Activated naive CD4-positive, alpha-beta T cell treated with anti-CD3 and anti-CD28 coated beads for 36 hours (primary cell): ENCODE measurements at regions not wholly inside any gene's neighbourhood (a gene's known extent, or its start where the extent isn't known, plus 50 kb on each side); places are given as distances from the start of the nearest gene placed in this dataset.

Source experiments
- CTCF ChIA-PET: fragments of 350-600 bp; sonication (Branson Sonifier 250); formaldehyde crosslinking; loops from one replicate; lab custom pipeline; 2021; ENCODE audit warnings: antibody characterized with exemption; lab: Charles Lee
- DNase-seq: peaks from one replicate; pipeline ENCODE4 v3.0.0-alpha.2; 2020
- H3K27ac Mint-ChIP-seq: one replicate; pipeline ENCODE4 v1.8.0; 2021; ENCODE audit warnings: mild to moderate bottlenecking, mixed read lengths
- H3K27me3 Mint-ChIP-seq: one replicate; pipeline ENCODE4 v1.8.0; 2021; ENCODE audit warnings: low read depth, mixed read lengths
- H3K36me3 Mint-ChIP-seq: one replicate; pipeline ENCODE4 v1.8.0; 2021; ENCODE audit warnings: low read depth, mixed read lengths
- H3K4me1 Mint-ChIP-seq: one replicate; pipeline ENCODE4 v1.8.0; 2021; ENCODE audit warnings: low read depth, mixed read lengths
- H3K4me3 Mint-ChIP-seq: one replicate; pipeline ENCODE4 v1.8.0; 2021; ENCODE audit warnings: mild to moderate bottlenecking, moderate library complexity, mixed read lengths
- H3K9me3 Mint-ChIP-seq: one replicate; pipeline ENCODE4 v1.8.0; 2021; ENCODE audit warnings: mixed read lengths
- intact Hi-C: fragments of 100-400 bp; cut with micrococcal nuclease; formaldehyde crosslinking; loops from one replicate; pipeline ENCODE4 v1.15.1; 2023

DNA sequence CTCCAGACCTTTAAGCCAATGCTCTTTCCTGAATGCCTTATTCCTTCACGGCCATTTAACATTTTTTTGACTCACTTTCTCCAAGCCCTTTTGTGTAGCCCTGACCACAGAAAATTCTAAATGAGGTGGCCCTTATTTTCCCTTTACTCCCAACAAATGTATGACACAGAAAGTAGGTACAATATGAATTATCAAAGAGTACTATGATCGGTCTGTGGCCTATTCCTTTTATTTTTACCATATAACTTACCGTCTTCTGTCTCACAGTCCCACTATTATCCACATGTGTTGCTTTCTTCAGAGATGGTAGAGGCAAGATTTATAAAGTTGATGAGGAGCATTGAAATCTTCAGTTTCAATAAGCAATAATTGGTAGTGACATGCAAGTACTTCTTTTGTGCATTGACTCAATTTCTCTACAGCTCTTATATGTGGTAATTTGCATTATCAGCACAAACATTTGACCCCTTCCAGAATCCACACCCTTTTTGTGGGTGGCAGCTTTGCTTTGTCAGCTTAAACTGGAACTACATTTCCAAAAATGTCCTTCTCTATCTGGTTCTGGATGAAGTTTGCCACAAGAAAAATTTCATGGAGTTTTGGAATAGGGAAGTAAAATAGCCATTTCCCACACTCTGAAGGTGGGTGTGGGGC is 143.8 kb upstream of the GADL1 start:
- CTCF ChIA-PET: no interaction called here

GRCh38 chr3:31039145-31039544 is 144.7 kb upstream of the GADL1 start:
- H3K27ac Mint-ChIP-seq: no peak overlapping the region
- no peaks in the 10 kb centered on the region for H3K4me1 Mint-ChIP-seq
- DNase-seq: no peak

More for the DNA sequence above, 143.8 kb upstream of the GADL1 start:
- intact Hi-C loops: no loop called here
- no peaks in the 10 kb centered on the region for H3K36me3 Mint-ChIP-seq
- H3K27me3 Mint-ChIP-seq: no peaks in the 10 kb centered on the region
- no peak overlapping the region for H3K27ac Mint-ChIP-seq
- H3K4me1 Mint-ChIP-seq: no peaks in the 10 kb centered on the region
- peaks cover 7% of the 10 kb centered on the region for H3K9me3 Mint-ChIP-seq
- no peak for DNase-seq
- H3K4me3 Mint-ChIP-seq: no peak overlapping the region

GRCh38 chr3:31041161-31041978 is 146.9 kb upstream of the GADL1 start:
- no peaks in the 10 kb centered on the region for H3K27me3 Mint-ChIP-seq
- no peak overlapping the region for H3K4me3 Mint-ChIP-seq
- no peaks in the 10 kb centered on the region for H3K36me3 Mint-ChIP-seq
- no peaks in the 10 kb centered on the region for H3K4me1 Mint-ChIP-seq
- no peak for DNase-seq
- CTCF ChIA-PET: no interaction called here
- no peak overlapping the region for H3K27ac Mint-ChIP-seq
- peaks cover 9% of the 10 kb centered on the region for H3K9me3 Mint-ChIP-seq
- intact Hi-C loops: no loop called here

More at GRCh38 chr3:31039145-31039544, 144.7 kb upstream of the GADL1 start:
- H3K27me3 Mint-ChIP-seq: no peaks in the 10 kb centered on the region
- no peaks in the 10 kb centered on the region for H3K36me3 Mint-ChIP-seq
- peaks cover 9% of the 10 kb centered on the region for H3K9me3 Mint-ChIP-seq
- CTCF ChIA-PET: no interaction called here
- H3K4me3 Mint-ChIP-seq: no peak overlapping the region
- intact Hi-C loops: no loop called here

DNA sequence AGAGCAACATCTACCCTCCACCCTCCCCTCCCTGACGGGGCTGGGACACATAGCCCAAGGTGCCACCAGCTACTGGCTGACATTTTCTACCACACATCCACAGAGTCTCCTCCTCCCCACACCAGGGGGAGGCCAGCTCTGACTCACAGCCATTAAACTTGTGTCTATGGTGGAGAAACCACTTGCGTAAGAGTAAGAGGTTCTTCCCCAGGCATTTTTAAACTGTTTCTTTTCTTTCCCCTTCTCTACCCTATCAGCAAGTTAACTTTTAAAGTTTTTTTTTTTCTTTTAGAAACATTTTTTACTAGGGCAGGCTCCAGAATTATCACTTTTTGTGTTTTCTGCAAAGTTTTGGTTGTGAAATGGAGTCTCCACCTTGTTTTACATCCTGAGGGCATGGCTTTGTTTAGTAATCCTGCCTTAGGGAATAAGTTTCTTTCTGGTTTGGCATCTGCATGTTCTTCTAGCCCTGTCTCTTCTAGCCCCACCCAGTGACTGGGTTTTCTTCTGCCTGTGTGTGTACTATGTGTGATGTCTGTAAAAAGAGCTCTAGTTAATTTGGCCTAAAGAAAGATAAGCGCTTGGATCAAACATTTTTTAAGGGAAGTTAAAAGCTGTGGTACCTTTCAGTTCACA is 148.8 kb upstream of the GADL1 start:
- H3K27me3 Mint-ChIP-seq: no peaks in the 10 kb centered on the region
- no peaks in the 10 kb centered on the region for H3K36me3 Mint-ChIP-seq
- H3K27ac Mint-ChIP-seq: no peak overlapping the region
- intact Hi-C loops: no loop called here
- no peak overlapping the region for H3K4me3 Mint-ChIP-seq
- peaks cover 9% of the 10 kb centered on the region for H3K9me3 Mint-ChIP-seq
- H3K4me1 Mint-ChIP-seq: no peaks in the 10 kb centered on the region
- peak; percentile 18 for DNase-seq
- CTCF ChIA-PET: interaction anchor here (0.6 to 0.7 kb wide), 3 partner anchors 245 to 306 kb away, joined by 3 to 5 read pairs (median 5); no protein-coding TSS in a partner anchor

DNA sequence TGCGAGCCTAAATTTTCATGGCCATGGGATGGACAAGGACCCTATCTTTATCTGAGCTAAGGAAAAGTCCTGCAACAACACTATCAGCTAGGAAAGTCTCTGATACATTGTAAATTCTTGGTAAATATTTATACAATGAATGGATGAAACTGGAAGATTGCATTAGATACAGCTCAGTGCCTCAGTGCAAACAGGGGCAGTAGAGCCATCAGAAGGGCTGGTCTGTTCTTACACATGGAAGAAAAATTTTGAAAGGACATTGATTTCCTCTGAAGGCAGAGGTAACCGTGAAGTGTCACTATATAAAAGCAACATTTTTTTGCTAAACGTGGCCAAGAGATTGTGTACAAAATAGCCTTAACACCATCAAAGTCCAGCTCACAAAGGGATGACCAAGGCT is 153.2 kb upstream of the GADL1 start:
- intact Hi-C loops: no loop called here
- Mint-ChIP-seq H3K4me3 (no peak overlapping the region), H3K36me3 (no peaks in the 10 kb centered on the region), H3K27me3 (no peaks in the 10 kb centered on the region), H3K4me1 (peaks cover 2% of the 10 kb centered on the region), H3K9me3 (peaks cover 14% of the 10 kb centered on the region), H3K27ac (no peak overlapping the region)
- CTCF ChIA-PET: no interaction called here
- DNase-seq: no peak

DNA sequence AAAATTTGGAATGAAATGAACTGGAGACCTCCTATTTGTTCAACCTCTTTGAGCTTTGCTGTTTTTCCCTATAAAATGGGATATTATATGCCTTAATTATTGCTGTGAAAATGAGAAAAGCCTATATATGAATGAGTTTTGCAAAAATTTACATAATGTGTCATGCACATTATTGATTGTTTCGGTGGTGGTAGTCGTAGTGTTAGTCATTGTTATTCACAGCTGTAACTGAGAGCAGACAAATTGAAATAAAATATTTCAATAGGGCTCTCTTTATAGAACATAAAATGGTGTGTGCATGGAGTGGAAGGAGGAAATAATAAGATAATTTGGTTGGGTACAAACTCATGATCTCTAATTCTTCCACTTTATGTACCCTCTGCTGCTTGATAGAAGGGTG is 153.7 kb upstream of the GADL1 start:
- no peak overlapping the region for H3K27ac Mint-ChIP-seq
- no peaks in the 10 kb centered on the region for H3K27me3 Mint-ChIP-seq
- H3K36me3 Mint-ChIP-seq: no peaks in the 10 kb centered on the region
- no peak for DNase-seq
- intact Hi-C loops: no loop called here
- H3K9me3 Mint-ChIP-seq: peaks cover 11% of the 10 kb centered on the region
- CTCF ChIA-PET: no interaction called here
- H3K4me1 Mint-ChIP-seq: peaks cover 2% of the 10 kb centered on the region
- H3K4me3 Mint-ChIP-seq: no peak overlapping the region

DNA sequence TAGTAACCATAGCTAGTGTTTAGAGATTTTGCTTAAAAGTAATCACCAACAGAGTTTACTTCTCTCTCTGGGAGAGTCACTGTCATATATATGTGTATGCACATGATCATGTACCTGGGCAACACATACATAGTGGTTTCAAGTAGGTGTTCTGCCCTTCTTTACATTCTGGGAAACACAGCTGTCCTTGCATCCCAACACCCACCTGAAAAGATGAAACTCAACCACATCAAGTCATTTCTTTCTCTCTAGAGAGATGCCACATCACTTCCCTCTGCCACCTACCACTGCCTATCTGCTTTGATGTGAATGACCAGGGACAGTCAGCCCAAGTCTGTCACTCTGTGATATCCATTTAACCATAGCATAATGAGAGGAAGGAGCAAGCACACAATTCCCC is 155.8 kb upstream of the GADL1 start:
- Mint-ChIP-seq H3K36me3 (no peaks in the 10 kb centered on the region), H3K9me3 (peaks cover 9% of the 10 kb centered on the region), H3K4me3 (no peak overlapping the region), H3K27me3 (no peaks in the 10 kb centered on the region), H3K4me1 (peaks cover 2% of the 10 kb centered on the region), H3K27ac (no peak overlapping the region)
- DNase-seq: no peak
- intact Hi-C loops: no loop called here
- CTCF ChIA-PET: interaction anchor here (0.7 kb wide), 1 partner anchor 271 kb away, joined by 4 read pairs; no protein-coding TSS in a partner anchor

GRCh38 chr3:31051226-31051625 is 156.8 kb upstream of the GADL1 start:
- H3K27ac Mint-ChIP-seq: no peak overlapping the region
- no peak for DNase-seq
- peaks cover 16% of the 10 kb centered on the region for H3K9me3 Mint-ChIP-seq
- peaks cover 2% of the 10 kb centered on the region for H3K4me1 Mint-ChIP-seq
- no peaks in the 10 kb centered on the region for H3K27me3 Mint-ChIP-seq
- H3K4me3 Mint-ChIP-seq: no peak overlapping the region
- intact Hi-C loops: no loop called here
- CTCF ChIA-PET: no interaction called here
- H3K36me3 Mint-ChIP-seq: no peaks in the 10 kb centered on the region

- Mint-ChIP-seq H3K4me1 (peaks cover 6% of the 10 kb centered on the region), H3K27ac (no peak overlapping the region), H3K36me3 (no peaks in the 10 kb centered on the region), H3K27me3 (no peaks in the 10 kb centered on the region), H3K4me3 (no peak overlapping the region), H3K9me3 (peaks cover 18% of the 10 kb centered on the region)
- CTCF ChIA-PET: no interaction called here
- DNase-seq: no peak
- intact Hi-C loops: no loop called here
Measured at GRCh38 chr3:31053299-31053698, 158.8 kb upstream of the GADL1 start.

- peaks cover 23% of the 10 kb centered on the region for H3K9me3 Mint-ChIP-seq
- CTCF ChIA-PET: no interaction called here
- no peak overlapping the region for H3K27ac Mint-ChIP-seq
- H3K36me3 Mint-ChIP-seq: no peaks in the 10 kb centered on the region
- no peak overlapping the region for H3K4me3 Mint-ChIP-seq
- DNase-seq: no peak
- H3K4me1 Mint-ChIP-seq: peaks cover 6% of the 10 kb centered on the region
- intact Hi-C loops: no loop called here
- H3K27me3 Mint-ChIP-seq: no peaks in the 10 kb centered on the region
Measured at GRCh38 chr3:31054032-31054431, 159.6 kb upstream of the GADL1 start.

- Mint-ChIP-seq H3K4me1 (peaks cover 3% of the 10 kb centered on the region), H3K36me3 (no peaks in the 10 kb centered on the region), H3K27ac (no peak overlapping the region), H3K9me3 (peaks cover 27% of the 10 kb centered on the region), H3K4me3 (no peak overlapping the region), H3K27me3 (no peaks in the 10 kb centered on the region)
- CTCF ChIA-PET: no interaction called here
- no peak for DNase-seq
- intact Hi-C loops: no loop called here
Measured at GRCh38 chr3:31055757-31056156, 161.3 kb upstream of the GADL1 start.

- CTCF ChIA-PET: no interaction called here
- no peak for DNase-seq
- H3K9me3 Mint-ChIP-seq: peaks cover 18% of the 10 kb centered on the region
- peaks cover 3% of the 10 kb centered on the region for H3K4me1 Mint-ChIP-seq
- H3K36me3 Mint-ChIP-seq: no peaks in the 10 kb centered on the region
- H3K27ac Mint-ChIP-seq: no peak overlapping the region
- intact Hi-C loops: no loop called here
- H3K4me3 Mint-ChIP-seq: no peak overlapping the region
- H3K27me3 Mint-ChIP-seq: no peaks in the 10 kb centered on the region
Measured at GRCh38 chr3:31057891-31058290, 163.4 kb upstream of the GADL1 start.
